Calu3 (cell line): ENCODE measurements at regions not wholly inside any gene's neighbourhood (a gene's known extent, or its start where the extent isn't known, plus 50 kb on each side); places are given as distances from the start of the nearest gene placed in this dataset.

Source experiments
- BruUV-seq: library from RNA; stranded (reverse); fragments of 400-500 nt; replicated peaks from 2 replicates; lab custom pipeline; 2021; lab: Mats Ljungman, UMichigan
- CTCF ChIA-PET: fragments of 300-600 bp; sonication (Branson Sonifier 250); formaldehyde crosslinking; loops from one replicate; lab custom pipeline; 2022; ENCODE audit warnings: antibody characterized with exemption; lab: Charles Lee
- DNase-seq: peaks from one replicate; pipeline ENCODE4 v3.0.0; 2022
- H3K27ac Mint-ChIP-seq: one replicate; pipeline ENCODE4 v1.8.0; 2022; ENCODE audit warnings: mixed read lengths; ENCODE audit not compliant: unreplicated experiment
- H3K27me3 Mint-ChIP-seq: one replicate; pipeline ENCODE4 v1.8.0; 2022; ENCODE audit warnings: mixed read lengths; ENCODE audit not compliant: unreplicated experiment
- H3K36me3 Mint-ChIP-seq: one replicate; pipeline ENCODE4 v1.8.0; 2022; ENCODE audit warnings: mild to moderate bottlenecking, moderate library complexity, mixed read lengths; ENCODE audit not compliant: insufficient read depth, unreplicated experiment
- H3K4me1 Mint-ChIP-seq: one replicate; pipeline ENCODE4 v1.8.0; 2022; ENCODE audit warnings: mild to moderate bottlenecking, low read depth, mixed read lengths; ENCODE audit not compliant: unreplicated experiment
- H3K4me3 Mint-ChIP-seq: one replicate; pipeline ENCODE4 v1.8.0; 2022; ENCODE audit warnings: mild to moderate bottlenecking, low read depth, moderate library complexity, mixed read lengths; ENCODE audit not compliant: unreplicated experiment
- H3K9me3 Mint-ChIP-seq: one replicate; pipeline ENCODE4 v1.8.0; 2022; ENCODE audit warnings: low read depth, mixed read lengths; ENCODE audit not compliant: unreplicated experiment
- CTCF ChIP-seq: fragments of 200-600 bp; IDR thresholded peaks from one replicate; pipeline ENCODE4 v1.8.0; 2022; ENCODE audit warnings: antibody characterized with exemption; ENCODE audit not compliant: unreplicated experiment
- intact Hi-C: fragments of 100-400 bp; cut with micrococcal nuclease; formaldehyde crosslinking; loops from one replicate; pipeline ENCODE4 v1.10.0; 2022; ENCODE audit not compliant: unreplicated experiment

- Mint-ChIP-seq H3K27ac (no peak overlapping the region), H3K4me3 (no peak overlapping the region), H3K36me3 (no peaks in the 10 kb centered on the region), H3K27me3 (peaks cover 75% of the 10 kb centered on the region), H3K4me1 (no peaks in the 10 kb centered on the region), H3K9me3 (no peaks in the 10 kb centered on the region)
- CTCF ChIA-PET, result no interaction called here
- intact Hi-C loops, result no loop called here
- DNase-seq, result no peak
- TF ChIP-seq CTCF, result no peak
- no TSS peak for BruUV-seq
These were observed 113.0 kb downstream of the RBFOX3 start for GRCh38 chr17:79497777-79498348.

- no TSS peak for BruUV-seq
- H3K27ac Mint-ChIP-seq, result no peak overlapping the region
- no peak for TF ChIP-seq CTCF
- H3K4me1 Mint-ChIP-seq, result no peaks in the 10 kb centered on the region
- CTCF ChIA-PET, result interaction anchor here (0.6 kb wide), 1 partner anchor 65 kb away, joined by 3 read pairs; no protein-coding TSS in a partner anchor
- no peak overlapping the region for H3K4me3 Mint-ChIP-seq
- peaks cover 3% of the 10 kb centered on the region for H3K9me3 Mint-ChIP-seq
- intact Hi-C loops, result no loop called here
- DNase-seq, result no peak
- no peaks in the 10 kb centered on the region for H3K36me3 Mint-ChIP-seq
- peaks cover 75% of the 10 kb centered on the region for H3K27me3 Mint-ChIP-seq
These were observed 114.3 kb downstream of the RBFOX3 start for GRCh38 chr17:79496422-79497005.

- no TSS peak for BruUV-seq
- H3K4me3 Mint-ChIP-seq, result no peak overlapping the region
- no peak for TF ChIP-seq CTCF
These were observed 115.2 kb downstream of the RBFOX3 start for GRCh38 chr17:79495665-79496064.

GRCh38 chr17:79491006-79491405 lies 119.8 kb downstream of the RBFOX3 start:
- Mint-ChIP-seq H3K36me3 (no peaks in the 10 kb centered on the region), H3K27me3 (peaks cover 76% of the 10 kb centered on the region), H3K9me3 (peaks cover 3% of the 10 kb centered on the region), H3K4me3 (no peak overlapping the region), H3K27ac (no peak overlapping the region), H3K4me1 (no peaks in the 10 kb centered on the region)
- BruUV-seq, result no TSS peak
- no peak for DNase-seq
- intact Hi-C loops, result no loop called here
- CTCF ChIA-PET, result no interaction called here
- TF ChIP-seq CTCF, result no peak

More at GRCh38 chr17:79495665-79496064, 115.2 kb downstream of the RBFOX3 start:
- intact Hi-C loops, result no loop called here
- no peak overlapping the region for H3K27ac Mint-ChIP-seq
- H3K4me1 Mint-ChIP-seq, result no peaks in the 10 kb centered on the region
- H3K36me3 Mint-ChIP-seq, result no peaks in the 10 kb centered on the region
- DNase-seq, result no peak
- peaks cover 75% of the 10 kb centered on the region for H3K27me3 Mint-ChIP-seq
- H3K9me3 Mint-ChIP-seq, result peaks cover 3% of the 10 kb centered on the region
- CTCF ChIA-PET, result no interaction called here
